Omental fat pad (tissue), 3 donors: ENCODE measurements at regions not wholly inside any gene's neighbourhood (a gene's known extent, or its start where the extent isn't known, plus 50 kb on each side); places are given as distances from the start of the nearest gene placed in this dataset.

ENCODE experiments used
- ATAC-seq: fragments of 150-250 bp; one replicate; pipeline ENCODE4 v1.9.1; 2016; ENCODE audit warnings: mild to moderate bottlenecking, moderate library complexity; ENCODE audit not compliant: low FRiP score
- DNase-seq: peaks from one replicate; pipeline ENCODE4 v3.0.0-alpha.2; 2019; ENCODE audit warnings: low spot score
- CTCF ChIP-seq, 3 donors: fragments of 450-650 bp; IDR thresholded peaks; one replicate each; pipeline ENCODE4 v1.5.1; 2016 to 2017; ENCODE audit warnings: antibody characterized with exemption in 3 of 3, mild to moderate bottlenecking in 3 of 3, moderate library complexity in 2 of 3

- no peak for TF ChIP-seq CTCF (IDR thresholded peaks at IDR 0.05)
- ATAC-seq: no peak
- no peak for DNase-seq
Measured at GRCh38 chr13:91117351-91117750, 230.1 kb upstream of the MIR17HG start.

GRCh38 chr13:91119643-91120042, 227.8 kb upstream of the MIR17HG start:
- TF ChIP-seq CTCF (IDR thresholded peaks at IDR 0.05): no peak
- DNase-seq: no peak
- no peak for ATAC-seq

GRCh38 chr13:91122766-91123165, 224.7 kb upstream of the MIR17HG start:
- no peak for ATAC-seq
- DNase-seq: no peak
- no peak for TF ChIP-seq CTCF (IDR thresholded peaks at IDR 0.05)

GRCh38 chr13:91123456-91124127, 223.9 kb upstream of the MIR17HG start:
- DNase-seq: no peak
- peak; percentile 37 for ATAC-seq
- no peak for TF ChIP-seq CTCF (IDR thresholded peaks at IDR 0.05)

GRCh38 chr13:91126806-91127205, 220.7 kb upstream of the MIR17HG start:
- ATAC-seq (no peak), DNase-seq (no peak)
- TF ChIP-seq CTCF (IDR thresholded peaks at IDR 0.05): no peak

GRCh38 chr13:91127995-91128394, 219.5 kb upstream of the MIR17HG start:
- no peak for TF ChIP-seq CTCF (IDR thresholded peaks at IDR 0.05)
- no peak for DNase-seq
- no peak for ATAC-seq

- no peak for TF ChIP-seq CTCF (IDR thresholded peaks at IDR 0.05)
- ATAC-seq: no peak
- no peak for DNase-seq
Measured at GRCh38 chr13:91132381-91132780, 215.1 kb upstream of the MIR17HG start.
